ENCODE measurements at regions not wholly inside any gene's neighbourhood (a gene's known extent, or its start where the extent isn't known, plus 50 kb on each side); places are given as distances from the start of the nearest gene placed in this dataset.

DNA sequence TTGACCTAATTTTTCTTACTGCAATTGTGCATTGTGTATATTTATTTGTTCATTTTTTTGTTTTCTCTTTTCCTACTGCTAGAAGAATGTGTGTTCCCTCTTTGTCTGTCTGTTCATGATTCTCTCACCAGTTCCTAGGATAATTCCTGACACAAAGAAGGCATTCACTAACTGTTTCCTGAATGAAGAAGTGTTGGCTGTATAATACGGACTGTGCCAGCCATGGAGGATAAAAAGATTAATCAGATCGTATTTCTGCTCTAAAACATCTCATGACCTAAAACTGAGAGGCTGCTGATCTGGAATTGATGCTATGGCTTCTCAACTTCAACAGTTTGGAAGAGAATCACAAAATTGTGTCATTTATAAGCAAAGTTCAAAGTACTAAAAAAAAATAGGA lies 563.1 kb upstream of the FRG1 start:
- TF ChIP-seq CTCF (IDR thresholded peaks at IDR 0.05; ENCODE audit: unreplicated experiment), result no peak

GRCh38 chr4:189385098-189385497 lies 555.6 kb upstream of the FRG1 start:
- DNase-seq (ENCODE audit: low spot score in 2 of 2, unreplicated experiment in 2 of 2), result no peak
- H3K27me3 Mint-ChIP-seq (ENCODE audit: low read depth), result no peaks in the 10 kb centered on the region
- H3K27ac Mint-ChIP-seq, result no peak overlapping the region
- no peaks in the 10 kb centered on the region for H3K36me3 Mint-ChIP-seq
- no peaks in the 10 kb centered on the region for H3K4me1 Mint-ChIP-seq
- peaks cover 53% of the 10 kb centered on the region for H3K9me3 Mint-ChIP-seq
- H3K4me3 Mint-ChIP-seq, result no peak overlapping the region
- no peak for TF ChIP-seq CTCF (IDR thresholded peaks at IDR 0.05; ENCODE audit: unreplicated experiment)

More for the DNA sequence above, 563.1 kb upstream of the FRG1 start:
- Mint-ChIP-seq H3K4me3 (no peak overlapping the region), H3K4me1 (no peaks in the 10 kb centered on the region), H3K27me3 (ENCODE audit: low read depth) (no peaks in the 10 kb centered on the region), H3K27ac (no peak overlapping the region), H3K9me3 (peaks cover 61% of the 10 kb centered on the region), H3K36me3 (no peaks in the 10 kb centered on the region)
- DNase-seq (ENCODE audit: low spot score in 2 of 2, unreplicated experiment in 2 of 2), result no peak

- H3K36me3 Mint-ChIP-seq, result no peaks in the 10 kb centered on the region
- H3K4me1 Mint-ChIP-seq, result no peaks in the 10 kb centered on the region
- DNase-seq (ENCODE audit: low spot score in 2 of 2, unreplicated experiment in 2 of 2), result no peak
- H3K27ac Mint-ChIP-seq, result no peak overlapping the region
- H3K27me3 Mint-ChIP-seq (ENCODE audit: low read depth), result no peaks in the 10 kb centered on the region
- H3K9me3 Mint-ChIP-seq, result peaks cover 56% of the 10 kb centered on the region
- no peak for TF ChIP-seq CTCF (IDR thresholded peaks at IDR 0.05; ENCODE audit: unreplicated experiment)
- H3K4me3 Mint-ChIP-seq, result no peak overlapping the region
Measured at GRCh38 chr4:189385579-189385978, 555.1 kb upstream of the FRG1 start.

DNA sequence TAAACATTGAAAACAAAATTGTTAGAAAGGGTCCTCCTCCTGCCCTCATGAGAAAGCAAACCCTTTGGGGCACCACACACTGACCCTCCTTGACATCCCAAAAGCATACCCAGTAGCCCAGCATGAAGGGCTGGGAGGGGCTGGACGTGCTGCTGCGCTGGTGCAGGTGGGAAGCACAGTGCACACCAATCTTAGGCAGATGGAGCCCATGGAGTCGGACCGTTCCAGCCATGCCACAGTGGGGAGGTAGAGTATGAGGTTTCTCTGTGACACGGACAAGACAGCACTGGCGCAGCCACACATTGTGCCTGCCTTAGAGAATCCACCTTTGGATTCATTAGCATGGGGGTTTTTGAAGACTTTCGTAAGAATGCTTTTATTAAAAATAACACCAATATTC lies 544.2 kb upstream of the FRG1 start:
- TF ChIP-seq CTCF (IDR thresholded peaks at IDR 0.05; ENCODE audit: unreplicated experiment), result no peak
- Mint-ChIP-seq H3K36me3 (peaks cover 2% of the 10 kb centered on the region), H3K27ac (no peak overlapping the region), H3K9me3 (peaks cover 63% of the 10 kb centered on the region), H3K27me3 (ENCODE audit: low read depth) (no peaks in the 10 kb centered on the region), H3K4me1 (no peaks in the 10 kb centered on the region), H3K4me3 (no peak overlapping the region)
- no peak for DNase-seq (ENCODE audit: low spot score in 2 of 2, unreplicated experiment in 2 of 2)

GRCh38 chr4:189404271-189404670 lies 536.4 kb upstream of the FRG1 start:
- H3K36me3 Mint-ChIP-seq, result no peaks in the 10 kb centered on the region
- peaks cover 60% of the 10 kb centered on the region for H3K9me3 Mint-ChIP-seq
- H3K4me1 Mint-ChIP-seq, result no peaks in the 10 kb centered on the region
- H3K4me3 Mint-ChIP-seq, result no peak overlapping the region
- no peak for TF ChIP-seq CTCF (IDR thresholded peaks at IDR 0.05; ENCODE audit: unreplicated experiment)
- H3K27me3 Mint-ChIP-seq (ENCODE audit: low read depth), result no peaks in the 10 kb centered on the region
- no peak for DNase-seq (ENCODE audit: low spot score in 2 of 2, unreplicated experiment in 2 of 2)
- no peak overlapping the region for H3K27ac Mint-ChIP-seq

DNA sequence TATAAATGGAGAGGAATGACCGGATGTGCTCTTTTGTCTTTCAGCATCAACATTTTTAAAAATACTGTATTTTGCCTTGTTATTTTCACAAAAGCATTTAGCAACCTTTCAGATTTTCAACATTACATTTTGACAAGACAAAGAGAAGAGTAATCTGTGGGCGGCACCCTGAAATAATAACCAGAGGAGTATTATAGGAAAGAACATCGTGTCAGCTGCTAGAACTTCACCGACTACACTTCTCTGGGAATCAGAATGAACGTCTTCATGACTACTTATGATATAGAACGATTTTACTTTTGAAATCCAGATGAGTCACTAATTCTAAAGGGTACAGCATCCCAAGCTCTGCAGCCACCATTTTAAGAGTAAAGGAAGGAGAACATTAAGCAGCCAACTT lies 531.5 kb upstream of the FRG1 start:
- DNase-seq (ENCODE audit: low spot score in 2 of 2, unreplicated experiment in 2 of 2), result no peak
- no peak overlapping the region for H3K27ac Mint-ChIP-seq
- no peaks in the 10 kb centered on the region for H3K4me1 Mint-ChIP-seq
- H3K4me3 Mint-ChIP-seq, result no peak overlapping the region
- TF ChIP-seq CTCF (IDR thresholded peaks at IDR 0.05; ENCODE audit: unreplicated experiment), result no peak
- no peaks in the 10 kb centered on the region for H3K27me3 Mint-ChIP-seq (ENCODE audit: low read depth)
- peaks cover 76% of the 10 kb centered on the region for H3K9me3 Mint-ChIP-seq
- H3K36me3 Mint-ChIP-seq, result peaks cover 4% of the 10 kb centered on the region
